ENCODE measurements at regions not wholly inside any gene's neighbourhood (a gene's known extent, or its start where the extent isn't known, plus 50 kb on each side); places are given as distances from the start of the nearest gene placed in this dataset.
"Not testable (repeated sequence)": the region's sequence is repeated elsewhere in the genome, so short reads cannot be mapped to it uniquely, and the experiment has no call there.

DNA sequence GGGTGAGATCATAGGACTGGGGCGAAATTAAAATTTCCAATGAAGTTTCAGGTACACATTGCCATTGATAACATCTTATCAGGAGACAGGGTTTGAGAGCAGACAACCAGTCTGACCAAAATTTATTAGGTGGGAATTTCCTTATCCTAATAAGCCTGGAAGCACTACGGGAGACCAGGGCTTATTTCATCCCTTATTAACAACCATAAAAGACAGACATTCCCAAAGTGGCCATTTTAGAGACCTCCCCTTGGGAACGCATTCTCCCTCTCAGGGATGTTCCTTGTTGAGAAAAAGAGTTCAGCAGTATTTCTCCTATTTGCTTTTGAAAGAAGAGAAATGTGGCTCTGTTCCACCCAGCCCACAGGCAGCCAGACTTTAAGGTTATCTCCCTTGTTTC, 182.4 kb upstream of the SMLR1 start:
- not testable (repeated sequence) for H3K4me3 ChIP-seq (ENCODE audit: low read length); DNase-seq (ENCODE audit: low read depth, low spot score)

DNA sequence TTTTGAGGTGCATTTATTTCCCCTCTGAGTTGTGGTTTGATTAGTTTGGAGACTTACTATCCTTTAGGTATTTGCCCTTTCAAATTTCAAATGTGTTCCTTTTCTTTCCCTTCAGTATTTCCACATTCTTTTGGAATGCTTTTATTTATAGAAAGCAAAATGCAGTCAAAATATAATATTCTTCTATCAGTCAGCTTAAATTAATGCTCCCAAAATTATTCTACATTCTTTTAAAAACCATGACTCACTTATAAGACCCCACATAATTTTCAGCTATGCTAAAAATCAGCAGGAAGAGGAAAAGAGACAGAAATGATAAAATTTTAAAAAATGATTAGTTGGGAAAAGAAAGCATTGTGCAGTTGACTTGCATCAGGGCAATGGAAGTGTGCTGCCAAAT, 180.0 kb upstream of the SMLR1 start:
- no peak for DNase-seq (ENCODE audit: low read depth, low spot score)
- H3K4me3 ChIP-seq (ENCODE audit: low read length), result no peak overlapping the region

DNA sequence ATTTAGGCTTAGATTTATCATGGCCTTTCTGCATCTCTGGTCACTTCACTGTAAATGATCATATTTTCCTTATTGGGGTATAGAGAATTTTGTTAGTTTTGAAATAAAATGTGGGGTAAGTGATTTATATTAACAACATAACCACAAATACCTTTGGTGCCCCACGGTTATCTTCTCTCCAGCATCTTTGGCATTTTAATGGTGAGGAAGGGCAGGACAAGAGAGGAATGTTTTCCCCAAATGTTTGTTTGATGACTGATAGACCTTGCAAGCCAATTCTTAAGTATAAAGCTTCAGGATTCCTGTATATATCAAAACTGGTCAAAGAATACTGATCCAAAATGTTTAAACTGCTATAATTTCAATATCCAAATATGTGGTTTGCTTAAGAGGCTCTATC, 171.6 kb upstream of the SMLR1 start:
- no peak for DNase-seq (ENCODE audit: low read depth, low spot score)
- no peak overlapping the region for H3K4me3 ChIP-seq (ENCODE audit: low read length)

DNA sequence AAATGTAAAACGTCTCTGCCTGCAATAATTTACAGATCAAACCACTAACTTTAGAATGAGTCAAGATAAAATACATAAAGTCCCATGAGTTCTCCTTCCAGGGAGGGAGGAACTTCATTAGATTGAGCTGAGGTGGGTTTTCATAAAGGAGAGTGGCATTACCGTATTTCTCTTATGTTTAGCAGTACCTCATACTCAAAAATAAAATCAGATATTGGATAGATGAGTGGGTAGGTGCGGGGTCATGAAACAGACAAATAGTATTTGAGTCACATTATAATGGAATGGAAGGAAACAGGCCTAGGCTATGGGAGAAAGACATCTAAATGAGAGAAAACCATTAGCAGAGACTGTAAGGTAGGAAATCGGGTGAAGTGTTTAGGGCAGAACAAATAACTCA, 166.1 kb upstream of the SMLR1 start:
- DNase-seq (ENCODE audit: low read depth, low spot score), result no peak
- no peak overlapping the region for H3K4me3 ChIP-seq (ENCODE audit: low read length)

DNA sequence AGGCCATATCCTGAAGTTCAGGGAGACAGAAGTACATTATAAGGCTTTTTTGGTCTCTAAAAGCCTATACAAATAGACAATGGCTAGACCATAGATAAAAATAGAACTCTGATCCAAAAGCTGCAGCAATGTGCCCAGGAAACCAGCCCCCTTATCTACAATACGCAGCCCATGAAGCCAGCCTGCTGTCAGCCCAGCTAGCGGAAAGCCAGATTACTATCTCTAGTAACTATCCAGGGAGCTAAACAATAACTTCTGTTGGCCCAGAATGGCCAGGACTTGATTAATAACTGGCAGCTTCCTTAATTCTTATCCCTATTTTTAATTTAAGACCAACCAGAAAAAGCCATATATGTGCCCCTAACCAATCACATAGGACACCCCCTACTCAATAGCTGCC, 160.4 kb upstream of the SMLR1 start:
- DNase-seq (ENCODE audit: low read depth, low spot score), result no peak
- no peak overlapping the region for H3K4me3 ChIP-seq (ENCODE audit: low read length)

DNA sequence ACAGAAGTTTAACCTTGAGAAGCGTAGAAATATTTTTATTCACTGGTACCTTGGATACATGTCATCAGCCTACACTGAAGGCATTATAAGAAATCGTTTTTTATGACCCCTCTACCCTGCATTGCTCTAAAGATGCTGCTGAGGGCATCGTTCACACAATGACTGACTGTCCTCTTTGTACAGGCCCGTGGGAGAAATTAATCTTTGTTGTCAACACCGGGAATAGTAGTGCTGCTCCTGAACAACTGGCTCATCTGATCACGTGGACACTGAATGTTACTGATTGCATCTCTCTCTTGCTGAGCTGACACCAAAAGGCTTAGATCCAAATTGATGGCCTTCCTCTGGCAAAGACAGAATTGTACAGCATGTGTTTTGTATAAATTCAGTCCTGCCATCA, 157.1 kb upstream of the SMLR1 start:
- DNase-seq (ENCODE audit: low read depth, low spot score), result no peak
- no peak overlapping the region for H3K4me3 ChIP-seq (ENCODE audit: low read length)

DNA sequence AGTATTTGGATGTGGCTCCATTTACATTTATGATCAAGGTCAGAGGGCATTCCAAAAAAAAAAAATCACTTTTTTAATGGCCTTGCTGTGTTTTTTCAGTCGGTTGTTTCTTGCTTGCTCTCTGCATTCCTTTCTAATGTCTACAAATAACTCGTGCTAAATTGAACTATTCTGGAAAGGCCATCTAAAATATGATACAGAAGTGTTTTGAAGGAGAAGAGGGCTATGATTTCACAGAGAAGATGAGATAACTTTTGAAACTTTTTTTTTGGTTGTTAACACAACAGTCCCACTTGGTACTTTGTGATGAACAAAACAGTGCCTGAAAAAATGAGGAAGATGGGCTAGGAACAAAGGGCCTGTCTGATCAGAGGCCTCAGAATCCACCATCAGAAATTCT, 156.1 kb upstream of the SMLR1 start:
- H3K4me3 ChIP-seq (ENCODE audit: low read length), result no peak overlapping the region
- DNase-seq (ENCODE audit: low read depth, low spot score), result no peak

DNA sequence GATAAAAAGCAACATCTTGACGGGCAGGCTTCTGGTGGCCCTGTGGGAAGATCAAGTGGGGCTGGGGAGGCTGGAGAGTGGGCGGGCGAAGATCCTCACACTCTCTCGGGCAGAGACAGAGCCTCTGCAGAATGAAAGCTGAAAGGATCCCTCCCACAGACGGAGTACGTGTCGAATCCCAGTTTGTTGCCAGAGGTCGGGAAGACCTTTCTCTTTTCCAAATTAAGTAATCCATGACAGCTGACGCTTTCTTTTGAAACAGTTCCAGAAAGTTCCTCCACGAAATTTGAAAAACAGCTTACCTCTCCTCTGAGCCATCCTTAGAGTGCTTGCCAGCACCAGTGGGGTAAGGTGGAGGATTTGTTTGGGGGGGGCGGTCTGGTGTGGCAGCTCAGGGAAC, 155.6 kb upstream of the SMLR1 start:
- no peak for DNase-seq (ENCODE audit: low read depth, low spot score)
- no peak overlapping the region for H3K4me3 ChIP-seq (ENCODE audit: low read length)

DNA sequence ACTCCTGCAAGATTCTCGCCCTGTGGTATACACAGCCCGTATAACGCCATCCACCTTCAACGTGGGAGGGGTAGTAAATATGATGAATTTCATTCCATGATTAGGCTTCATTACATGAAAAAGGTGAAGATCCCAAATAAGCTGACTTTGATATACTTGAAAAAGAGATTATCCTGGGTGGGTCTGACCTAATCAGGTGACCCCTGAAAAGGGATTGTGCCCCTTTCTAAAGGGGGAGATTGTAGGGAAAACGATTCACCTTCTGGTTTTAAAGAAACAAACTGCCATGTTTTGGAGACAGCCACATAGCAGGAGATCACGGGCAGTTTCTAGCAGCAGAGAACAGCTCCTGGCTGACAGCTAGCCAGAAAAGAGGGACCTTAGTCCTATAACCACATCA, 155.1 kb upstream of the SMLR1 start:
- DNase-seq (ENCODE audit: low read depth, low spot score), result no peak

DNA sequence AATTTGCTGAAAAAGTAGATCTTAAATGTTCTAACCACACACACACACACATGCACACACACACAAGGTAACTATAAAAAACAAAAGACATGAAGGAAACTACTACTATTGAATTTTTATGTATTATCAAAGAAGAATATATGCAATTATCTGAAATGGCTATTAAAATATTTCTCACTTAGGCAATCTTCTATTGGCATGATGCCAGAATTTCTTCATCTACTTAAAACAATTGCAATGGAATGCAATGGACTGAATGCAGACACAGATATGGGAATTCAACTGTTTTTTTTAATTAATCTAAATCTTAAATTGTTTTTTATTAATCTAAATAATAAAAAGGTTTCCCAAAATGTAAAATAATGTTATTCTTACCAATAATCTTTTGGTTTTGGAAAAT, 152.6 kb upstream of the SMLR1 start:
- no peak for DNase-seq (ENCODE audit: low read depth, low spot score)
- H3K4me3 ChIP-seq (ENCODE audit: low read length), result no peak overlapping the region

More for the DNA sequence above, 155.1 kb upstream of the SMLR1 start:
- H3K4me3 ChIP-seq (ENCODE audit: low read length), result no peak overlapping the region

DNA sequence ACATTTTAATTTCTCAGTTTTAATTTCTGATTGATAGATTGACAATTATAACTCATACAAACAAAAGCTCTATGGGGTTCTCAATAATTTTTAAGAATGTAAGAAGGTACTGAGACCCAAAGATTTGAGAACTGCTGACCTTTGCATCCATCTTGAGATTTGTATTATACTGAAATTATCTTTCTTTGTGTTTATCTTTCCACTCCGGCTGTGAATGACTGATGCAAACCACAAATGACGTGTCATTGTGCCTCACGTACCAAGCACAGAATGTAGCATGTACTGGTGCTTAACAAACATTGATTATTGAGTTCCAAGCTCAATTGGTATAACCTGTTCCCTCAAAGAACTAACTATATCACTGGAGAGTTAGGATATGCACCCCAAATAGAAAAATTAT, 152.1 kb upstream of the SMLR1 start:
- no peak for DNase-seq (ENCODE audit: low read depth, low spot score)
- H3K4me3 ChIP-seq (ENCODE audit: low read length), result no peak overlapping the region

DNA sequence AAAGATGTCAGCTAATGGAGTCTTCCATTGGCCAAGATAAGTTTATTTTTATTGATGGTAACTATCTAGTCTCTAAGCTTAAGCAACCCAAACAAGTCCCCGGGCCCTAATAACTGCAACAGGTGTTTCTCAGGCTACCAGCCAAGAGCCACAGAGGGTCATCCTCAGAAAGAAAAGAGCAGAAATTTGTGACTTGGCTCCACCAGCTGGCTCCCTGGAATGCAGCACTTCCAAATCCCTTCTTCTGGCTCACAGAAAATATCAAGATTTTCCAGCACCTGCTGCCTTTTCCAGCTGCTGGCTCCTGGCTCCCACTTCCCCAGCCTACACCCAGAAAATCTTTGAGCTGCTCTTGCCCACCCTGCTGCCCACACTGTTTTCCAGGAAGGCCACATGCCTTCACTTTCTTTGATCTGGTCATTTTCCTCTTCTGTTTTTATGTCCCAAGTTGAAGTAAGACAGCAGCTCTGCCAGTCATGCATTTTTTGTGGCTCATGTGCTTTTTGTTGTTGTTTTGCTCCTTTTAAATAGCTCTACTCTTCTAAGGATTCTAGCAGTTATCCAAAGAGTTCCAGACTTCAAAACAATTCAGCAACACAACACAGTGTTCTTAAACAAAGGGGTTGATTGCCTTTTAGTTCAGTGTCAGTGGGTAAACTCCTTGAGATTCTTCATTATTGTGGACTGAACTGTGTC, 151.0 kb upstream of the SMLR1 start:
- H3K4me3 ChIP-seq (ENCODE audit: low read length), result no peak overlapping the region
- no peak for DNase-seq (ENCODE audit: low read depth, low spot score)

DNA sequence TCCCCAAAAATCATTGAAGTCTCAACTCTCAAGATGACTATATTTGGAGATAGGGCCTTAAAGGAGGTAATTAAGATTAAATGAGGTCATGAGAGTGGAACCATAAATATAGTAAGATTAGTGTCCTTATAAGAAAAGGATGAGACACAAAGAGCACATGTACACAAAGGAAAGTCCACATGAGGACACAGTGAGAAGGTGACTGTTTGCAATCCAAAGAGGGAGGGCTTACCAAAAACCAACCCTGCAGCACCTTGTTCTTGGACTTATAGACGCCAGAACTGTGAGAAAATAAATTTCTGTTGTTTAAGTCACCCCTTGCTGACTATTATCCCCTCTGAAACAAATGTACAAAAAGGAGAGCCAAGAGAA, 150.4 kb upstream of the SMLR1 start:
- DNase-seq (ENCODE audit: low read depth, low spot score), result no peak
- H3K4me3 ChIP-seq (ENCODE audit: low read length), result no peak overlapping the region

DNA sequence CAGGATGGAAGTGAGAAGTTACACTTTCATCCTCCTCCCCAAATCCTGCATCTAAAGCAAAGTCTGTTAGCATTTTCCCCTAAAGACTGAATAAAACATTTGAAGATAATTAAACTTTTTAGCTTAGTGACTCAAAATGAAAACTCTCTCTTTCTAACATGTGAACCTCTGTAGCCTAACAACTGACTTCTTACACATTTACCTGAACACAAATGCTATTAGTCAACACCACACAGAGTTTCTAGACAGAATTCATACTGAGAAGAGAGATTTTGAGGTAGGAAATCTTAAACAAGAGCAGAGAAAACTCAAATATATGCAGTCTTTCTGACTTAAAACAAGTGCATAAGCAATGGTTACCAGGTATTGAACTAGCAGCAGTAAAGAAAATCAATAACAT, 149.9 kb upstream of the SMLR1 start:
- no peak overlapping the region for H3K4me3 ChIP-seq (ENCODE audit: low read length)
- no peak for DNase-seq (ENCODE audit: low read depth, low spot score)

DNA sequence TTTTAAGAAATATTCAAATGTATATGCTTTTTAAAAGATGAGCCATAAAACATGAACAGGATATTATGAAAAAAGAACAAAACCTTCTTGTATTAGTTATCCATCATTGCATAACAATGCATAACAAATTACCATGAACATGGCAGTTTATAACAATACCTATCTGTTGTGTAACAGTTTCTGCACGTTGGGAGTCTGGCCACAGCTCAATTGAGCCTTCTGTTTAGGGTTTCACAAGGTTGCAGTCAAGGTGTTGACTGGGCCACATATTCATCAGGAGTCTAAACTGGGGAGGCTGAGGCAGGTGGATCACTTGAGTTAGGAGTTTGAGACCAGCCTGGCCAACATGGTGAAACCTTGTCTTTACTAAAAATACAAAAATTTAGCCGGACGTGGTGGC, 149.4 kb upstream of the SMLR1 start:
- DNase-seq (ENCODE audit: low read depth, low spot score), result no peak
- H3K4me3 ChIP-seq (ENCODE audit: low read length), result no peak overlapping the region

DNA sequence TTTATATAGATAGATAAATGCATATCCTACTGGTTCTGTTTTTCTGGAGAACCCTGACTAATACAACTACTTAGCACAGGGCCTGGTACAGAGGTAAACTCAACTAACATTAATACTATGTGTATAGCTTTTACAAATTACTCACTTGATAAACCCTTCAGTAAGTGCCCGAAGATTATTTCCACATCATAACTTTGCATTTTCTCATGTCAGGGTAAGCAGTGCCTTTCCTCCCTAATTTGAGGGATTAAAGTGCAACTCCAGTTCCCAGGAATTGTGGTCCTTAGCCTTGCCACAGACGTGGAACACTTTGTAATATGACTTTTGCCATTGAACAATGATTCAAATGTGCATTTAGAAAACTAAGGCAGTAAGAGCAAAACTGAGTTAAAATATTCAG, 147.5 kb upstream of the SMLR1 start:
- no peak overlapping the region for H3K4me3 ChIP-seq (ENCODE audit: low read length)
- no peak for DNase-seq (ENCODE audit: low read depth, low spot score)

DNA sequence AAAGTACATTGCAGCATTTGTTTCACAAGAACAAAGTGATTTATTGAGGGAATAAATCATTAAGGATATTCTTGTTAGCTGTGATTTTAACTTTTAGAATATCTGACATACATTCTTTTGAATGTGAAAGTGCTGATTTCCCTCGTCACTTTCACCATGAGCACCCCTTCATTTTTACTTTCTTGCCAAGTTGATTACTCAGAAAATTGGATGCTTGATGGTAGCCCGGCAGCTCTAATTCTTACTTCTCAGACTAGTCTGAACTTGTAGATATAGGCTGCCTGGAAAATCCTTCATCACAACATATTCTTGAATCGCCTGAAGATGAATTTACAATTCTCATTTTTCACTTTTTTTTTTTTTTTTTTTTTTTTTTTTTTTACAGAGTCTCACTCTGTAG, 147.1 kb upstream of the SMLR1 start:
- DNase-seq (ENCODE audit: low read depth, low spot score), result no peak
- no peak overlapping the region for H3K4me3 ChIP-seq (ENCODE audit: low read length)

DNA sequence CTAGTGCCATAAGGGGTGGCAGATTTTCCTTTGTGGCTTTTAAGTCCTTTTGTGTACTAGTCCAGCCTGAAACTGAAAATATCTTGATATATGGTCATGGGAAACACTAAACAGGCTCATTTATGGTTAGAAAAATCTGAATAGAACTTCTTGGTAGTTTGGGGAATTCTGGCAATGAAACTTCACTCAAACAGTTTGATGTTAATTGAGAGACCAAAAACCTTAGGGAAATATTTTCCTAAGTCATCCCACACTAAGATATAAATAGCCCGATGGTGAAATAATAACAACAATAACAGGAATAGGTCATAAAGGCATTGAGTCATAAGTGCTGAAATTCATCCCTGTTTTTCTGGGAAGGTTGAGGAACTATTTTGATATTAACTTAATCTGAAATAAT, 146.2 kb upstream of the SMLR1 start:
- no peak for DNase-seq (ENCODE audit: low read depth, low spot score)
- H3K4me3 ChIP-seq (ENCODE audit: low read length), result no peak overlapping the region

DNA sequence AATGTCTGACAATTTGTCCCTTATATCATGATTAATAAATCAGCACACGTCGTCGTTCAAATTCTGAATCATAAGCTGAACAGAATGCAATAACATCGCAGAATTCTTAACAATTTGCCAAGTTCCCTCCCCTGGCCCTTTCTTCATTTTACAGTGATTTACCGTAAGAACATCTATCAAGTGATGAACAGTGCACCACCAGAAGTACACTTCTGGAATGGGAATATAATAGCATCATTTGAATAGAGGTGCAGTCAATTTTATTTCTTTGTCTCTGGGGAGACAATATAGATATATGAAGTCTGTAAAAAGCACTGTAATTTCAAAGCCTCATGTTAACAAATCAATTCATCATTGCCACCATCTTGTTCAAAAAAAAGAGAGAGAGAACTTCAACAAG, 145.1 kb upstream of the SMLR1 start:
- H3K4me3 ChIP-seq (ENCODE audit: low read length), result no peak overlapping the region
- no peak for DNase-seq (ENCODE audit: low read depth, low spot score)

DNA sequence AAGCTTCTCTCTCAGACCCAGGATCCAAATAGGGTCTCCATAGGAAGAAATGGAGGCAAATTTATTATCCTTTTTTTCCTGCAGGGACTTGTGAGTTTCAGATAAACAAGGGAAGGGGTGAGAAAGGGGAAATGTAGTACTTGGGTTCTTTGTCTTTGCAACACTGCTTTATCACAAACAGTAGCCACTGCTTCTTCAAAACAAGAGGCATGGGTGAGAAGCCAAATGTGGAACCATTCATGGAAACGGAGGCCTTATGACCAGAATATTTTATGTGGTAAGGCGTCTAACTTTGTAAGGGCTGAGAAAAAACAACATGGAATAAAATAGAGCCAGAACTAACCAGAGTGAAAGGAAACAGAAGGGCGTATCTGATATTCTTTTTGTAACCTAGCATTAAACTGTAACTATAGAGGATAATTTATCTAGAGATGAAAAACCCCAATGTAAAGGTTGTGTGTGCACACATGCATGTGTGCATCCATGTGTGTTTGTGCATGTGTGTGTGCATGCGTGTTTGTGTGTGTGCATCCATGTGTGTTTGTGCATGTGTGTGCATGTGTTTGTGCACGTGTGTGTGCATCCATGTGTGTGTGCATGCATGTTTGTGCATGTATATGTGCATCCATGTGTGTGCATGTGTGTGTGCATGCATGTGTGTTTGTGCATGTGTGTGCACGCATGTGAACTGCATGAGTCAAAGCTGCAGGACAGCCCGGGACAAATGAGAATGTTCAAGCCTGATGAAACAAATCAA, 143.3 kb upstream of the SMLR1 start:
- H3K4me3 ChIP-seq (ENCODE audit: low read length), result no peak overlapping the region
- DNase-seq (ENCODE audit: low read depth, low spot score), result no peak

DNA sequence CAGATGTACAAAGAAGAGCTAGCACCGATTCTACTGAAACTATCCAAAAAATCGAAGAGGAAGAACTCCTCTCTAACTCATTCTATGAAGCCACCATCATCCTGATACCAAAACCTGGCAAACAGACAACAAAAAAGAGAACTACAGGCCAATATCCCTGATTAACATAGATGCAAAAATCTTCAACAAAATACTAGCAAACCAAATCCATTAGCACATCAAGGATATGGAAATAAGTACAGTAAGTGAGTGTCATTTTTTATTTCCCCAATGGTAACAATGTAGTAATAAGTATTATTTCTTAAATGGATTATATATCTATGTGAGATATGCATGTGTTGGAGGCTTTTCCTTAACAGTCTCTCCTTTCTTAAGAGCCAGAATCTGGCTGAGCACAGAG, 134.5 kb upstream of the SMLR1 start:
- no peak overlapping the region for H3K4me3 ChIP-seq (ENCODE audit: low read length)
- DNase-seq (ENCODE audit: low read depth, low spot score), result no peak
